ENCODE measurements at regions not wholly inside any gene's neighbourhood (a gene's known extent, or its start where the extent isn't known, plus 50 kb on each side); places are given as distances from the start of the nearest gene placed in this dataset.
A peak's percentile ranks its signal among the peaks of the same experiment; 100 is the strongest.

DNA sequence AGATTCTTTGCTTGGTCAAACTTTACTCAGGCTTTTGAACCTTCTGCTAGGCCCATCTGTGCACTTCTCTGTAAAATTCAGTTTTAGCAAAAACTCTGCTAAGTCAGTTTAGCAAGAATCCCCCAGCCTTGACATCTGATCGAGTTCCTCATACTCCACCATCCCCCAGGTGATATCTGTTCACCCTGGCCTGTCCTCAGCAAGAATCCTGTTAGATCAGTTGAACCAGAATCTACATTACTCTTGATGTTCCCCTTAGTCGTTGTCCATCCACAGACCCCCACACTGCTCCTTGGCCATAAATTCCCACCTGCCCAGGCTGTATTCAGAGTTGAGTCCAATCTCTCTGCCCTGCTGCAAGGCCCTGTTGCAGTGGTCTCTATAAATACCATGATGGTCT, 162.6 kb downstream of the ZNF674 start:
- Histone ChIP-seq H3K27ac (no peak overlapping the region), H3K9me3 (no peaks in the 10 kb centered on the region), H3K27me3 (no peaks in the 10 kb centered on the region), H3K4me1 (no peaks in the 10 kb centered on the region), H3K36me3 (no peaks in the 10 kb centered on the region), H3K4me3 (no peak overlapping the region)
- ATAC-seq (no peak), DNase-seq (no peak), FAIRE-seq (no peak)
- TF ChIP-seq, protein P1, sequence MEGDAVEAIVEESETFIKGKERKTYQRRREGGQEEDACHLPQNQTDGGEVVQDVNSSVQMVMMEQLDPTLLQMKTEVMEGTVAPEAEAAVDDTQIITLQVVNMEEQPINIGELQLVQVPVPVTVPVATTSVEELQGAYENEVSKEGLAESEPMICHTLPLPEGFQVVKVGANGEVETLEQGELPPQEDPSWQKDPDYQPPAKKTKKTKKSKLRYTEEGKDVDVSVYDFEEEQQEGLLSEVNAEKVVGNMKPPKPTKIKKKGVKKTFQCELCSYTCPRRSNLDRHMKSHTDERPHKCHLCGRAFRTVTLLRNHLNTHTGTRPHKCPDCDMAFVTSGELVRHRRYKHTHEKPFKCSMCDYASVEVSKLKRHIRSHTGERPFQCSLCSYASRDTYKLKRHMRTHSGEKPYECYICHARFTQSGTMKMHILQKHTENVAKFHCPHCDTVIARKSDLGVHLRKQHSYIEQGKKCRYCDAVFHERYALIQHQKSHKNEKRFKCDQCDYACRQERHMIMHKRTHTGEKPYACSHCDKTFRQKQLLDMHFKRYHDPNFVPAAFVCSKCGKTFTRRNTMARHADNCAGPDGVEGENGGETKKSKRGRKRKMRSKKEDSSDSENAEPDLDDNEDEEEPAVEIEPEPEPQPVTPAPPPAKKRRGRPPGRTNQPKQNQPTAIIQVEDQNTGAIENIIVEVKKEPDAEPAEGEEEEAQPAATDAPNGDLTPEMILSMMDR (IDR thresholded peaks at IDR 0.05), result no peak
- intact Hi-C loops (cut with DNase I), result no loop called here
- whole genome bisulfite sequencing, 2 donors, result 72 to 76% methylated on average over 2 of the region's 2 CpGs

DNA sequence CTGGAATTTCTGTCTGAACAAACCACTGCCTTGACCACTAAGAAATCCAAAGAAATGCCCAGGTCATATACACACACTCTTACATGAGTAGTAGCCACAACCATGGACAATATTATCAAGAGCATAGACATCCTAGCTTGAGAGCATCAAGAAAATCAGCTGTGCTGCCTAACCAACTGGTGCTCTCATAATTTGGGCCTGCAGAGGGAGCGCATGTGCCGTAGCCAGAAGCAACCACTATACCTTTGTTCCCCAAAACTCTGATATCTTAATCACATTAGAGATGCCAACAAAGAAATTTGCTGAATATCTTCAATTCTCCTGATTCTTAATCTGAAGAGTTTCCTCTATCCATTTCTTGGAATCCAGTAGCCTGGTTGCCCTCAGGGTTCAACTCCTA, 163.6 kb downstream of the ZNF674 start:
- no peaks in the 10 kb centered on the region for H3K4me1 ChIP-seq
- H3K27me3 ChIP-seq, result no peaks in the 10 kb centered on the region
- H3K27ac ChIP-seq, result no peak overlapping the region
- DNase-seq (no peak), FAIRE-seq (no peak), ATAC-seq (peak in 1 of 4 donors; percentile 27)
- WGBS, 2 donors, result 65 to 70% methylated on average over 2 of the region's 2 CpGs
- intact Hi-C loops (cut with DNase I), result no loop called here
- no peak overlapping the region for H3K4me3 ChIP-seq
- no peaks in the 10 kb centered on the region for H3K9me3 ChIP-seq
- no peaks in the 10 kb centered on the region for H3K36me3 ChIP-seq
- TF ChIP-seq, protein P1 (IDR thresholded peaks at IDR 0.05), result no peak

DNA sequence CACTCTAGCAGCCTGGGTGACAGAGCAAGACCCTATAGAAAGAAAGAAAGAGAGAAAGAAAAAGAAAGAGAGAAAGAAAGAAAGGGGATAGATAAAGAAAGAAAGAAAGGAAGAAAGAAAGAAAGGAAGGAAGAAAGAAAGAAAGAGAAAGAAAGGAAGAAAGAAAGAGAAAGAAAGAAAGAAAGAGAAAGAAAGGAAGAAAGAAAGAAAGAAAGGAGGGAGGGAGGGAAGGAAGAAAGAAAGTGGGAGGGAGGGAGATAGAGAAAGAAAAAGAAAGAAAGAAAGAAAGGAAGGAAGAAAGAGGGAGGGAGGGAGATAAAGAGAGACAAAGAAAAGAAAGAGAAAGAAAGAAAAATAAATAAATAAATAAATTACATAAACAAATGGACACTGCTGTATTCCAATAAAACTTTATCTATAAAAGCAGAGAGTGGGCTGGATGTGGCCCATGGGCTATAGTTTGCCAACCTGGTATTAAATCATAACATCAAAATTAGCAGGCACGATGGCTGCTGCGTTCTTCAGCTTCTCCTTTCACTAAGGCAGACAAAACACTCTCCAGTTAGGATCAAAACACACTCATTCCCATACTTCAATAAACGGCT, 165.0 kb downstream of the ZNF674 start:
- DNase-seq (no peak), ATAC-seq (no peak), FAIRE-seq (no peak)
- no peak overlapping the region for H3K4me3 ChIP-seq
- TF ChIP-seq, protein P1 (IDR thresholded peaks at IDR 0.05), result no peak
- H3K36me3 ChIP-seq, result no peaks in the 10 kb centered on the region
- no peak overlapping the region for H3K27ac ChIP-seq
- no peaks in the 10 kb centered on the region for H3K9me3 ChIP-seq
- intact Hi-C loops (cut with DNase I), result no loop called here
- H3K27me3 ChIP-seq, result no peaks in the 10 kb centered on the region
- no peaks in the 10 kb centered on the region for H3K4me1 ChIP-seq
- 61 to 68% methylated on average over 3 of the region's 3 CpGs for WGBS, 2 donors

DNA sequence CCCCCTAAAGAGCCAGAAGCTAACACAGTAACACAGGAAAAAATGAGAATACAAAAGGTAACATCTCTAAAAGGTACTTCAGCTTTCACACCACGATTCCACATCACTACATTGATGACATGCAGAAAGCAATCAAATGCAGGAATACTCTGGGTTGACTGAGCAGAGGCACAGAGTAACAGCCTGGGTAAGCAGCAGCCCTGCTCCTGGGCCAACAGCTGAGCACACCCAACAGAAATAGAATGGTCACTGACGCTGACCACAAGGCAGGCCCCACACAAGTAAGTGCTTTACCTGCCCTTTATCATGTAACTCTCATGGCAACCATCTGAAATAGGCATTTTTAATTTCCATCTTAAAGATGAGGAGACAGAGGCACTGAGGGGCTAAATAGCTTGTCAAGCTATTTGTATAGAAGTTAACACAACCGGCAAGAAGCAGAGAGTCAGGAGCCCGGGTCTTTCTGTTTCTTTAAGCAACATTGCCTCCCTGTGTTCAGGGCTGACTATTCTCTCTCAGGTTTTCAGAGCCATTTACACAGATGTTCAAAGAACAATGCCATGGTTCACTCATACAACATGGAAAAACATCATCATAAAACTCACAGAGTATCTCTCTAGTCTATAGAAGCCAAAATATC, 168.9 kb downstream of the ZNF674 start:
- no peaks in the 10 kb centered on the region for H3K36me3 ChIP-seq
- ATAC-seq (peak in 3 of 4 donors; percentile 74 to 77 (median 76)), FAIRE-seq (no peak), DNase-seq (peak in 1 of 6 donors; percentile 14)
- intact Hi-C loops (cut with DNase I), result no loop called here
- peaks cover 0 to 5% (median 0%) of the 10 kb centered on the region in 4 donors for H3K27me3 ChIP-seq
- 31 to 39% methylated on average over 4 of the region's 4 CpGs for WGBS, 2 donors
- H3K9me3 ChIP-seq, result no peaks in the 10 kb centered on the region
- H3K4me1 ChIP-seq, result no peaks in the 10 kb centered on the region
- H3K27ac ChIP-seq, result no peak overlapping the region
- TF ChIP-seq, protein P1 (IDR thresholded peaks at IDR 0.05), result no peak
- H3K4me3 ChIP-seq, result no peak overlapping the region

DNA sequence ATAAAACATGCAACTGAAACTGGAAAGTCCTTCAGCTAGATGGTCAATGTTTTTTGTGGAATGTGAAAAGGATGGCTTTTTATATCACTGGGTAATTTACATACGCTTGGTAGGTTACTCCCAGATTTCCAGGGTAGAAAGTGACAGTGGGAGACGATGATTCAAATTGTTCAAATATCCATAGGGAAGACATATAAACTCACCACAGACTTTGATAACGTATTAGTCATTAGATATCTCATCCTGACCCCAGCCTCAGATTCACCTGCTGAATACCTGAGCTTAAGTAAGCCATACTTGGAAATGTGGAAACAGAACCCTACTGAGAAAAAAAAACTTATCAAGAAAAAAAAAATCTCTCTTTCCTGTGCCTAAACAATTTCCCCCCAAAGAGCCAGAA, 169.4 kb downstream of the ZNF674 start:
- no peaks in the 10 kb centered on the region for H3K36me3 ChIP-seq
- DNase-seq (no peak), ATAC-seq (no peak), FAIRE-seq (no peak)
- H3K9me3 ChIP-seq, result no peaks in the 10 kb centered on the region
- peaks cover 0 to 5% (median 0%) of the 10 kb centered on the region in 4 donors for H3K27me3 ChIP-seq
- no peak overlapping the region for H3K4me3 ChIP-seq
- H3K27ac ChIP-seq, result no peak overlapping the region
- TF ChIP-seq, protein P1 (IDR thresholded peaks at IDR 0.05), result no peak
- intact Hi-C loops (cut with DNase I), result no loop called here
- WGBS, 2 donors, result 78 to 81% methylated on average over 3 of the region's 3 CpGs
- H3K4me1 ChIP-seq, result no peaks in the 10 kb centered on the region
